ENCODE measurements at regions not wholly inside any gene's neighbourhood (a gene's known extent, or its start where the extent isn't known, plus 50 kb on each side); places are given as distances from the start of the nearest gene placed in this dataset.

DNA sequence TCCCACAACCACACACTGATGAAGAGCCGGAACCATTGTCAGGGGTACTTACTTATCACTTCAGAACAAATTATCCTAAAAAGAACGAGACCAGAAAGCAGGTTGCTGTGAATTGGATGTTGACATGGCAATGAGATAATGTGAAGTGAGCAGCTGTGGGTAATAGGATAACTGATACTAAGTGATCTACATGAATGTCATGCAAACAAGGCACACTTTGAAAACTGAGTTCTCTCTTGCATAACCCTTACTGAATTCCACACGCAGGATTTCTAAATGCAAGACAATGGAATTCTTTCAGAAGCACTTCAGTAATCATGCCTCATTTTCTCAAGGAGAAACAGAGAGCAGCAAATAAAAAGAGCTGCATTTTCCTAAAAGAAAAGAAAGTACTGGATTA is 242.5 kb upstream of the TMEM229A start:
- TF ChIP-seq, protein P1, sequence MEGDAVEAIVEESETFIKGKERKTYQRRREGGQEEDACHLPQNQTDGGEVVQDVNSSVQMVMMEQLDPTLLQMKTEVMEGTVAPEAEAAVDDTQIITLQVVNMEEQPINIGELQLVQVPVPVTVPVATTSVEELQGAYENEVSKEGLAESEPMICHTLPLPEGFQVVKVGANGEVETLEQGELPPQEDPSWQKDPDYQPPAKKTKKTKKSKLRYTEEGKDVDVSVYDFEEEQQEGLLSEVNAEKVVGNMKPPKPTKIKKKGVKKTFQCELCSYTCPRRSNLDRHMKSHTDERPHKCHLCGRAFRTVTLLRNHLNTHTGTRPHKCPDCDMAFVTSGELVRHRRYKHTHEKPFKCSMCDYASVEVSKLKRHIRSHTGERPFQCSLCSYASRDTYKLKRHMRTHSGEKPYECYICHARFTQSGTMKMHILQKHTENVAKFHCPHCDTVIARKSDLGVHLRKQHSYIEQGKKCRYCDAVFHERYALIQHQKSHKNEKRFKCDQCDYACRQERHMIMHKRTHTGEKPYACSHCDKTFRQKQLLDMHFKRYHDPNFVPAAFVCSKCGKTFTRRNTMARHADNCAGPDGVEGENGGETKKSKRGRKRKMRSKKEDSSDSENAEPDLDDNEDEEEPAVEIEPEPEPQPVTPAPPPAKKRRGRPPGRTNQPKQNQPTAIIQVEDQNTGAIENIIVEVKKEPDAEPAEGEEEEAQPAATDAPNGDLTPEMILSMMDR (IDR thresholded peaks at IDR 0.05) = no peak
- no peak for TF ChIP-seq POLR2A (IDR thresholded peaks at IDR 0.05)
